MM.1S (cell line): ENCODE measurements at regions not wholly inside any gene's neighbourhood (a gene's known extent, or its start where the extent isn't known, plus 50 kb on each side); places are given as distances from the start of the nearest gene placed in this dataset.

Experiments
- EZH2 ChIP-seq: fragments of 300-600 bp; sonication (generic); optimal IDR thresholded peaks from 2 replicates; pipeline ENCODE3; 2017; ENCODE audit warnings: low read depth, mild to moderate bottlenecking, antibody characterized with exemption, low read length, mixed read lengths
- EZH2phosphoT487 ChIP-seq: fragments of 300-600 bp; sonication (generic); IDR thresholded peaks from 2 replicates; pipeline ENCODE4 v1.6.1; 2018; ENCODE audit warnings: antibody characterized with exemption, low read length
- TF ChIP-seq, protein P1 (sequence below): fragments of 300-600 bp; sonication (generic); IDR thresholded peaks from 2 replicates; pipeline ENCODE4 v1.5.1; 2016; ENCODE audit warnings: antibody characterized with exemption, low read length, mixed read lengths

DNA sequence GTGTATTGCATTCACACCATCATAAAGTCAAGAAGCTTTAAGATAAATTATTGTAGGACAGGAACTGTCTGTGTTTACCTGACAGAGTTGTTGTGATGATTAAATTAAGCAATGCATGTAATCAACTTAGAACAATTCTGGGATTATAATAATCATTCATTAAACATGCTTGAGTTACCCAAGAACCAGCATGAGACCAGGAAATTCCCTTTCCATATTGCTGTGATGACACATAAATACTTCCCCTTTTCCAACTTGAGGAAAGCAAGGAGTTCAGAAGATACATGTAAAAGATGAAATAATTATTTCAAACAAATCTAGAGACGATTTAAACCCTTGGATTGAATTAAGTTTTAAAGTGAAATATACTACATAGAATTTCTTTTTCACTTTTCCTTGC, 404.4 kb downstream of the GJA1 start:
- TF ChIP-seq, protein P1, sequence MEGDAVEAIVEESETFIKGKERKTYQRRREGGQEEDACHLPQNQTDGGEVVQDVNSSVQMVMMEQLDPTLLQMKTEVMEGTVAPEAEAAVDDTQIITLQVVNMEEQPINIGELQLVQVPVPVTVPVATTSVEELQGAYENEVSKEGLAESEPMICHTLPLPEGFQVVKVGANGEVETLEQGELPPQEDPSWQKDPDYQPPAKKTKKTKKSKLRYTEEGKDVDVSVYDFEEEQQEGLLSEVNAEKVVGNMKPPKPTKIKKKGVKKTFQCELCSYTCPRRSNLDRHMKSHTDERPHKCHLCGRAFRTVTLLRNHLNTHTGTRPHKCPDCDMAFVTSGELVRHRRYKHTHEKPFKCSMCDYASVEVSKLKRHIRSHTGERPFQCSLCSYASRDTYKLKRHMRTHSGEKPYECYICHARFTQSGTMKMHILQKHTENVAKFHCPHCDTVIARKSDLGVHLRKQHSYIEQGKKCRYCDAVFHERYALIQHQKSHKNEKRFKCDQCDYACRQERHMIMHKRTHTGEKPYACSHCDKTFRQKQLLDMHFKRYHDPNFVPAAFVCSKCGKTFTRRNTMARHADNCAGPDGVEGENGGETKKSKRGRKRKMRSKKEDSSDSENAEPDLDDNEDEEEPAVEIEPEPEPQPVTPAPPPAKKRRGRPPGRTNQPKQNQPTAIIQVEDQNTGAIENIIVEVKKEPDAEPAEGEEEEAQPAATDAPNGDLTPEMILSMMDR, result no peak
- TF ChIP-seq EZH2 (no peak), EZH2phosphoT487 (no peak)
